ENCODE measurements at regions not wholly inside any gene's neighbourhood (a gene's known extent, or its start where the extent isn't known, plus 50 kb on each side); places are given as distances from the start of the nearest gene placed in this dataset.

DNA sequence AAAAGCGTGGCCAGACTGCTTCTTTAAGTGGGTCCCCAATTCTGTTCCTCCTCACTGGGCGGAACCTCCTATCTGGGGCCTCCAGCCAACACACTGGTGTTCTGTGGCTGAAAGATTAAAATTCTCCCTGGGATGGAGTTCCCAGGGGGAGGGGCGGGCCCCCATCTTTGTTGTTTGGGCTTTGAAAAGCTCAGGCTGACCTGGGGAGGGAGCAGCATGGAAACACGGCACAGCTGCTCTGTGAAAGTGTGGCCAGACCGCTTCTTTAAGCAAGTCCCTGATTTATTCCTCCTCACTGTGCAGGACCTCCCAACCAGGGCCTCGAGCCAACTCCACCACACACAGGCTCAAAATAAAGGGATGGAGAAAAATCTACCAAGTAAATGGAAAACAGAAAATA is 219.5 kb downstream of the TMEM47 start:
- Mint-ChIP-seq H3K27me3 (ENCODE audit: low read depth) (no peaks in the 10 kb centered on the region), H3K27ac (ENCODE audit: unreplicated experiment) (no peak overlapping the region), H3K4me1 (ENCODE audit: low read depth) (no peaks in the 10 kb centered on the region), H3K36me3 (ENCODE audit: low read depth) (no peaks in the 10 kb centered on the region), H3K4me3 (ENCODE audit: unreplicated experiment) (no peak overlapping the region), H3K9me3 (ENCODE audit: low read depth) (peaks cover 16% of the 10 kb centered on the region)
- no peak for DNase-seq (ENCODE audit: low spot score)
- TF ChIP-seq, protein P1, sequence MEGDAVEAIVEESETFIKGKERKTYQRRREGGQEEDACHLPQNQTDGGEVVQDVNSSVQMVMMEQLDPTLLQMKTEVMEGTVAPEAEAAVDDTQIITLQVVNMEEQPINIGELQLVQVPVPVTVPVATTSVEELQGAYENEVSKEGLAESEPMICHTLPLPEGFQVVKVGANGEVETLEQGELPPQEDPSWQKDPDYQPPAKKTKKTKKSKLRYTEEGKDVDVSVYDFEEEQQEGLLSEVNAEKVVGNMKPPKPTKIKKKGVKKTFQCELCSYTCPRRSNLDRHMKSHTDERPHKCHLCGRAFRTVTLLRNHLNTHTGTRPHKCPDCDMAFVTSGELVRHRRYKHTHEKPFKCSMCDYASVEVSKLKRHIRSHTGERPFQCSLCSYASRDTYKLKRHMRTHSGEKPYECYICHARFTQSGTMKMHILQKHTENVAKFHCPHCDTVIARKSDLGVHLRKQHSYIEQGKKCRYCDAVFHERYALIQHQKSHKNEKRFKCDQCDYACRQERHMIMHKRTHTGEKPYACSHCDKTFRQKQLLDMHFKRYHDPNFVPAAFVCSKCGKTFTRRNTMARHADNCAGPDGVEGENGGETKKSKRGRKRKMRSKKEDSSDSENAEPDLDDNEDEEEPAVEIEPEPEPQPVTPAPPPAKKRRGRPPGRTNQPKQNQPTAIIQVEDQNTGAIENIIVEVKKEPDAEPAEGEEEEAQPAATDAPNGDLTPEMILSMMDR (IDR thresholded peaks at IDR 0.05): no peak

DNA sequence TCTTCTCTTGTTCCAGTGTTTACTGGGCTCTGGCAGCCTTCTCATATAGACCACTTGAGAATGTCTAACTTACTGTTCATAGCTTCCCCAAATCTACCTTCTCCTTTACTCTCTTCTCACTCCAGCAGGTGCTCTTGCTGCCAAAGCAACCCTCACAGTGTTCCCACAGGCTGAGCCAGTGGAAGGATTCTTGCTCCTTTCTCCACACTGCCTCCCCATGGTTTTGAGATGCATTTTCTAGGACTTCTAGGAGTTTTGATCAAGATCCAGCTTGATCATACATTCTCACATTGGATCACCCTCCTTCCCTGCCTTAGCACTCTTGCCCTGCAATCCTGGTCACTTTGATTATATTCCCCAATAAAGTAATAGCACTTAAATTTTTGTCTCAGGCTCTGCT is 230.8 kb downstream of the TMEM47 start:
- Mint-ChIP-seq H3K36me3 (ENCODE audit: low read depth) (no peaks in the 10 kb centered on the region), H3K27ac (ENCODE audit: unreplicated experiment) (no peak overlapping the region), H3K9me3 (ENCODE audit: low read depth) (peaks cover 14% of the 10 kb centered on the region), H3K4me1 (ENCODE audit: low read depth) (no peaks in the 10 kb centered on the region), H3K4me3 (ENCODE audit: unreplicated experiment) (no peak overlapping the region), H3K27me3 (ENCODE audit: low read depth) (no peaks in the 10 kb centered on the region)
- DNase-seq (ENCODE audit: low spot score): no peak
- TF ChIP-seq, protein P1 (IDR thresholded peaks at IDR 0.05): no peak

DNA sequence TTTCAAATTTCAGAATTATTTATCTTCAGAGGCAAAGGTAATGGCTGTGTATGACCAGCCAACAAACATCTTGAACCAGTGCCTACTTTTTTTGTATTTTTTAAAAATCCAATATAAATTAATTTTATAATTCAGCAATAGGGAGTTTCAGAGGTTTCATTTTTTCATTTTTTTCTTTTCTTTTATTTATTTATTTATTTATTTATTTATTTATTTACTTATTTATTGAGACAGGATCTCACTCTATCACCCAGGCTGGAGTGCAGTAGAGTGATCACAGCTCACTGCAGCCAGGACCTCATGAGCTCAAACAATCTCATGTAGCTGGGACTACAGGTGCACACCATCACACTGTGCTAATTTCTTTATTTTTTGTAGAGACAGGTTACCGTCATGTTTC is 250.5 kb downstream of the TMEM47 start:
- Mint-ChIP-seq H3K27me3 (ENCODE audit: low read depth) (peaks cover 3% of the 10 kb centered on the region), H3K9me3 (ENCODE audit: low read depth) (peaks cover 5% of the 10 kb centered on the region), H3K36me3 (ENCODE audit: low read depth) (no peaks in the 10 kb centered on the region), H3K4me1 (ENCODE audit: low read depth) (no peaks in the 10 kb centered on the region), H3K4me3 (ENCODE audit: unreplicated experiment) (no peak overlapping the region), H3K27ac (ENCODE audit: unreplicated experiment) (no peak overlapping the region)
- TF ChIP-seq, protein P1 (IDR thresholded peaks at IDR 0.05): no peak
- DNase-seq (ENCODE audit: low spot score): no peak

DNA sequence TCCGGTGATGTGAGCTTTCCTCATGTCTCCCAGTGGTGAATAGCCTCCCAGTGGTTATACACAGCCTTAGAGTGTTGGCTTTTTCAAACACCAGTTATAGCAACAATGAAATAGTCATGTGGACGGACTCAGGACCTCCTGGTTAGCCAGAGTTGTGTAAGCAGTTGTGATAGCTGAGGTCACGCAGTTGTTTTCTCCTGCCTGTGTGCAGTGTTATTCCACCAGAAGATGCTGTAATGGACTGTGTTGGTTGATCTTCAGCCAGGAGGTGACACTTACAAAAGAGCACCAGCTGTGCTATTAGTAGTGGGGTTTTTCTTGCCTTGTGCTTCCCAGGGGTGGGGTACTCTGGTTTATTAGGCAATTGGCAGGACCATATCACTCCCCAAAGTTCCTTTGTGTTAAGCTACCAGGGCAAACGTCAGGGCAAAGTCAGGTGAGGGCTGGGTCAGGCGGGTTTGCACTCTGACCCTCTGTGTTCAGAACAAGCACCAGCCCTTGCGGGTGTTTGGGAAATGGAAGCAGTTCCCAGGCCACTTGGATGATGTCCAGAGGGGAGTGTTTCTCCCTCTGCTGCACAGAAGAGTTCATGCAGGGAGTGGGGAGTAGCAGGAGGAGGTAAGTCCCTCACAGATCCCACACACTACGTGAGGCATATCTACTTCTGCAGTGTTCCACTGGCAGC is 252.6 kb downstream of the TMEM47 start:
- Mint-ChIP-seq H3K9me3 (ENCODE audit: low read depth) (peaks cover 4% of the 10 kb centered on the region), H3K4me1 (ENCODE audit: low read depth) (no peaks in the 10 kb centered on the region), H3K4me3 (ENCODE audit: unreplicated experiment) (no peak overlapping the region), H3K27me3 (ENCODE audit: low read depth) (peaks cover 3% of the 10 kb centered on the region), H3K36me3 (ENCODE audit: low read depth) (no peaks in the 10 kb centered on the region), H3K27ac (ENCODE audit: unreplicated experiment) (no peak overlapping the region)
- TF ChIP-seq, protein P1 (IDR thresholded peaks at IDR 0.05): no peak
- DNase-seq (ENCODE audit: low spot score): no peak

DNA sequence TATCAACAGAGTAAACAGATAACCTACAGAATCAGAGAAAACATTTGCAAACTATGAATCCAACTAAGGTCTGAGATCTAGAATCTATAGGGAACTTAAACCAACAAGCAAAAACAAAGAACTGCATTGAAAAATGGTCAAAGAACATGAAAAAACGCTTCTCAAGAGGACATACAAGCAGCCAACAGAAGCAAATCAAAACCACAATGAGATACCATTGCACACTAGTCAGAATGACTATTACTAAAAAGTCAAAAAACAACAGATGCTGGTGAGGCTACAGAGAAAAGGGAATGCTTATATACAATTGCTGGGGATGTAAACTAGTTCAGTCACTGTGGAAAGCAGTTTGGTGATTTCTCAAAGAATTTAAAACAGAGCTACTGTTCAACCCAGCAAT is 255.7 kb downstream of the TMEM47 start:
- DNase-seq (ENCODE audit: low spot score): no peak
- TF ChIP-seq, protein P1 (IDR thresholded peaks at IDR 0.05): no peak
- H3K27ac Mint-ChIP-seq (ENCODE audit: unreplicated experiment): no peak overlapping the region
- H3K9me3 Mint-ChIP-seq (ENCODE audit: low read depth): peaks cover 7% of the 10 kb centered on the region
- H3K4me3 Mint-ChIP-seq (ENCODE audit: unreplicated experiment): no peak overlapping the region
- no peaks in the 10 kb centered on the region for H3K4me1 Mint-ChIP-seq (ENCODE audit: low read depth)
- H3K36me3 Mint-ChIP-seq (ENCODE audit: low read depth): no peaks in the 10 kb centered on the region
- H3K27me3 Mint-ChIP-seq (ENCODE audit: low read depth): peaks cover 3% of the 10 kb centered on the region
